HG03045 (cell line): ENCODE measurements at regions not wholly inside any gene's neighbourhood (a gene's known extent, or its start where the extent isn't known, plus 50 kb on each side); places are given as distances from the start of the nearest gene placed in this dataset.
A peak's percentile ranks its signal among the peaks of the same experiment; 100 is the strongest.
"Not testable (repeated sequence)": the region's sequence is repeated elsewhere in the genome, so short reads cannot be mapped to it uniquely, and the experiment has no call there.

Source experiments
- ATAC-seq: cut with Tn5 transposase; IDR thresholded peaks from one replicate; pipeline ENCODE4 v1.9.1; 2021; ENCODE audit warnings: mild to moderate bottlenecking, moderate library complexity; ENCODE audit not compliant: unreplicated experiment

DNA sequence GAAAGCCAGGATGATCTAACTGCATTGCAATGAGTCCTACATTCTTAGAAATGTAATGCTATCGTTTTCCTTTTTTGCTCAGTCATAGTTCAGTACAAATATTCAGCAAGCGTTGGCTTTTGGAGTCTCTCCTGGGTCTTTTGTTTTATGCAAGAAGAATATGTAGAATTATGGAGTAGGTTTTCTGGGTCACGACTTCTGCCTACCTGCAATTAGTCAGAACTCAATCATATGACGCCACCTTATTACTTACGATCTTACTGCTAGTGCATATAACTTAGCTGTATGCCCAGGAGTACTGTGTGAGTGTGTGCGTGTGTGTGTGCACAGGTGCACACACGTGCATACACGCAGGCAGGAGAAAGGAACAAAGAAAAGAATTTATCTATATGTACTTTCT lies 640.2 kb downstream of the STK39 start:
- no peak for ATAC-seq

DNA sequence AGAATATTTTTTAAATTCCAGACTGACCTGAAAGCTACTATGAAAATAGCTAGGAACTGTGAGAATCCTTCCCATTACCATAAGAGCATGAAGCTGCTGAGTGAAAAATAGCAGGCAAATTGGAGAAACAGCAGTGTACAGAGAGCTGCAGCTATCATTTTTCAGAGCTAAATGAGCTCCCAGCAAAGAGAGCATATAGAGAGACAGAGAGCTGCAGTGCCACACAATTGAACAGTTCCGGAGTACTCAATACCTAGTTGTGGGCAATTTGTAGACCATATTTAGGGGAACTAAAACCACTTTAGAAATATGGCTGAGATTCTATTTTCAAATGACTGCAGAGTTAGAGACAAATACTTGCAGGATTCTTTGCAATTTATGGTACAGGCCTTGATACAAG lies 645.3 kb downstream of the STK39 start:
- ATAC-seq, result no peak

DNA sequence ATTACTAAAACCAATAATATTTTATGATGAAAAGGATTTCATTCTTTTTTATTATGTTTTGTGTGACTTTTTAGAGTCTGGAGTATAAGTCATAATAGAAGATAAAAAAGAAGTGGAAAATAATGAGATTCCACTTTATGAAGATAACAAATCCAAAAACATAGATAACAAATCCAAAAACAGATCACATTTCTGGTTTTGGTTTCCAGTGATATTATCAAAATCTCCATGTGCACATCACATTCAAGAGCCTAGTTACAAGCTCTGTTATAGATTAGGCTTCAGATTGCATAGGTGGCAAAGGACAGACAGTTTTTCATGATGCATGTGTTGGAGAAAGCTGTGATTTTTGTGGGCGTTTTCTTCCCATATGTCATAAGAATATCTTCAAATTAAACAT lies 648.2 kb downstream of the STK39 start:
- ATAC-seq, result no peak

DNA sequence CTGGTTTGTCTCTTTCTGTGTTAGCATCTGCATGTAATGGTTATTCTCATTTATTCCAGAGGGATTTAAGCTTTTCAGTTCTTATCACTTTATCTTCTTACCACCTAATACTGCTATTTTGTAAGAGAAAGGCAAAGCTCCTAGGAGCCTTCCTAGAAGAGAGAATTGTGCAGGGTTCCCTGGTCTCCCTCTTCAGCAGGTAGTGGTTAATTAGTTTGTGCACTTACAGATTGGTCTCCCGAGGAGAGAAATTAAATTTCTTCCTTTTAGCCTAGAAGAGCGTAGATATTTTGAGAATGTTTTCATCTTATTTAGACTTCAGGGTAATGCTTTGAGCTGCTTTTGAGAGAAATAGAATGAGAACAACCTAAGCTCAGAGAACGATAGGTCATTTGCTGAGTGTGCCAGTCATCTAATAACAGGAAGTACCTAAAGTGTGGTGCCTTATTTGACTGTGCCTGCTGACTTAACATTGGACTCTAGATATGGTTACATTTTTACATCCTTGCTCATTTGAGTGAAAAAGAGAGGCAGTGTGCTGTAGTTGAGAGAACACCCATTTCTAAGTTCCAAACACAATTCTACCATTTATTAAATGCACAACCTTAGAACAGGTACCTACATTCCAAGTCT lies 651.4 kb downstream of the STK39 start:
- peak; percentile 72 for ATAC-seq

DNA sequence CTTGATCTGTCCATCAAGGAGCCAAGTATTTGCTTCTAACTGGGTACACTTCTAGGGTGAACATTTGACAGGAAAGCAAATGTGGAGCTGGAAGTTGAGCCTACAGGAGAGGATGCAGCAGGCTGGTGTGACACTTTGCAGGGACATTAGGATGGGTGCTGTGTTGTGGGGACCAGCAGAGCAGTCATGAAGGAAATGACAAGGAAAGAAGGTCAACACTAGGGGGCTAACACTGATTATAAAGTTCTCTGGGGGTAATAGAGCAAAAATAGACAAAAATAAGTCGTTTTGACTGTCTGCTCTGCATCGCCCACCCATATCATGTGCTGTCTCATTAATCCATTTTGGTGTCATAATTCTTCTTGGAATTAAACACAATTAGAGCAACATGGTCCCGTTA lies 652.4 kb downstream of the STK39 start:
- ATAC-seq, result no peak

DNA sequence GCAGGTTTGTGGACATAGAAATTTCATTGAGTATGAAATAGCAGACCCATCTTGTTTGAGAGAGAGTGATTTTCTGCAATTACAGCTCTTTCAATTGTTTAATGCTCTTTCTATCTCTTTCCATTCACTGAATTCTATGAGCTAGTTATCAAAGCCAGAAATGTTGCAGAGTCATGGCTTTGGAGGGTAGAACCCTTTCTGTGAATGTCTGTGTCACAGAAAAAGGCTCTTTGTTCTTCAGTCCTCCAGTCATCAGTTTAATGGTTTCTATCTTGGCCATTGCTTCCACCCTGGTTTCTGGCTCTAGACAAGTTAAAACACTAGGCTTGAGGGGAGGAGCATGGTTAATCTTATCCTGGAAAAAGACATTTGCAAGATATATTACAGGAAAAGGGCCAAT lies 655.0 kb downstream of the STK39 start:
- ATAC-seq, result no peak

DNA sequence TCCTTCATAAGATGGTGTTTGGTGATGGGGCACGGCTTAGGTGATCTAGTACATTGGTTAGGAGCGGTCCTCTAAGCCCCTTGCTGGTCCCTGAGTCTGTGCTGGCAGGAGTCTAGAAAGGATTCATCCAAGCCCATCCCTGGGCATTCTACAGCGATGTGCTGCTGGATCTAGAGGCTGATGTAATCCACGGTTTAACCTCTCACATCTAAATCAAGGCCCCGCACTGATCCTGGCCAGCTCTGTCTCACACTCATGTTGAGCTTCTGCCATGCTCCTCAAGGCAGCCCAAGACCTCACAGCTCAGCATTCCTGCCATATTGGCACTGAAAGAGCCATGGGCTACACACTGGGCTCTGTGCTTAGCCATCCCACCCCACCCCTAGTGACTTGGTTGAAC lies 664.8 kb downstream of the STK39 start:
- ATAC-seq, result no peak

DNA sequence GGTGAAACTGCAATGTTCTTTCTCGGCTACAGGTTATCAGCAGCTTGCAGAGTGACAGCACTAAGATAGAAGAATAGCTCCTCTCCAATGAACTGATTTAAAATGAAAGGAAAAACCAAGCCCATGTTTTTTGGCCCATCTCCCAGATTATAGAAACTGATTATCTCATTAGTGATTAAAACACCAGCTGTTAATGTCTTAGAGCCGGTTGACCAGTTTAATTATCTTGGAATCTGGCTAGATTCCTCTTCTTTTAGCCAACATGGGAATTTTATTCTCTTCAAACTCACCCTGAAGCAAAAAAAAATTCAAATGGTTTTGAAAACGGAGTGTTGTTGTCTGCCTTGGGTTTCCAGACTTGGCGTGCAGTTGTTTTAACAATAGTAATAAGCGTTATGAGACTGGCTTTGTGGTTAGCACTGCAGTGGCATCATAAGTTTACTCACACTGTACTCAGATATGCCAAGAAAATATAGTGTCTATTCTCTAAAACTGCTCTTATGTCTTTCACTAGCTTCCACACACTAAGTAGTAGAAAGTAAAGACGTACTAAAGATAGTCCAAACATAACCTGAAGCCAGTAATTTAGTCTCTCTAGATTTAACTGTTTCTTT lies 665.3 kb downstream of the STK39 start:
- ATAC-seq, result no peak

DNA sequence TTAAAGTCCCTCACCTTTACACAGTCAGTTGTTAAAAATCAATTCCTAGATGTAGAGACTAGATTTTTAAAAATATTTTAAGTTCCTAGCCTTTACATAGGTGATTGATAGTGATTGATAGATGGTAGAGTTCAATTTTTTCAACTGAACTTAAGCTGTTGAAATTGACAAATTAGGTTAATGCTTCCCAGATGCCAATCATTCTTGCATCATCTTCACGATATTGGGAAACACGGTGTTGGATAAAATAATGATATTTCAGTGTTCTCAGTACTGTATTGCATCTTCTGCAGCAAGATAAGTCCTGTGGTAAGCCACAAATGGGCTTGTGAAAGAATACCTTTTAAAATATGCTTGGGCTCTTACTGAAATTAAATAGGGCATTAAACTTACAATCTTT lies 667.6 kb downstream of the STK39 start:
- ATAC-seq, result no peak

DNA sequence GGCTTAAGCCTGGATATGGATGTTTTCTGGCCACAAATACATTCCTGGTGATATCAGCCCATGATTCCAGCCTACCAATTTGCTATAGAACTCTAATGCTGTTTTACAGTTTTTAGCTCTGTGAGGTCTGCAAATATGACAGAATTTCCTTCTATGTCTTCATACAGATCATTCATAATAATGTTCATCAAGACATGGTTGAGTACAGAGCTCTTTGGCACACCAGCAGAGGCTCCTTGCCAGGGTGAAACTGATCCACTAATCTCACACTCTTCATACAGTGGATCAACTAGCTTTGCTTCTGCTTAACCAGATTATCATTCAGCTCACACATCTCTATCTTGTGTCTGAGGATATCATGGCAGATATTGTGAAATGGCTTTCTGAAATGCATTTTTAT lies 672.1 kb downstream of the STK39 start:
- ATAC-seq, result no peak

DNA sequence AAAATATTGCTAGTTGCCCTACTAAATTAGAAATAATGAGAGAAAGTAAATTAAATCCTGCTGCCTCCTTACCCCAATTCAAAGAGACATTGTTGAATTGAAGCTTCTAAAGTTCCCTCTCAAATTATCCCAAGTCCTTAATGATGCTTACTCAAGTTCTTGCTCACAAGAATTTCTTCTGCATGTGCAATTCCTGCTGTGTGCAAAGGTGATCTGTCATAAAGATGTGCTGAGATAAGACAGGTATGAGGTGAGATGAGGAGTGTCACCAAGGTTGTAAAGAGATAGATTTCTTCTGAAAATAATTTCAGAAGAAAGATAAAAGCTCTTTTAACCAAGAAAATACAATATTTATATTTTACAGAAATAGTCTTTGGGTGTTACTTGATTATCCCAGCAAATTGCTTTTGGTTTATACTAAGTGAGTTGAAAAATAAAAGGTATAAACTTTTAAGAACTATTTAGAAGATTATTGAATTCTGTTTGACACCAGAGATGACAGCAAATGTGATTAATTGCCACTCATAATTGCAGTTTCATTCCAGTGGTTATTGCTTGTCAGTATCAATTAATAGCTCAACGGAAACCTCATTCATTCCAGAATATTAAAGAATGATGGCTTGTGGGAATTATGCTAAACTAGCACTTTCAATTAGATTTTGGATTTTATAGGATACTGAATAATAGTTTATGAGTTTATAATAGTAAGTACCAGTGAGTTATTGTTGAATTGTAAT lies 674.3 kb downstream of the STK39 start:
- no peak for ATAC-seq

DNA sequence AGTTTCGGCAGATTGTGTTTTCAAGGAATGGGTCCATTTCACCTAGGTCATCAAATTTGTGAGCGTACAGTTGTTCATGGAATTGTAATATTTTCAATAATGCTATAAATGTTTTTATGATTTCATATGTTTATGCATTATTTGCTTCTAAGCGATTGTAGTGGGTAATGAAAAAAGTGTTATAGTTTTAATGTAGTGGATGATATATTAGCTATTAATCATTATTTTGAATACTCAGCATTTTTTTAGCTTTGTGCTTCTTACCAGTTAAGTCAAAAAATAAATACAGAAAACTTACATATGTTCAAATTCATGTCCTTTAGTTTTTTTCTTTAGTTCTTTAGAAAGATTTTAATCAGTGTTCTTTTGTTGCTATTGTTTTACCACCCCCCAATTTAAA lies 677.0 kb downstream of the STK39 start:
- no peak for ATAC-seq

DNA sequence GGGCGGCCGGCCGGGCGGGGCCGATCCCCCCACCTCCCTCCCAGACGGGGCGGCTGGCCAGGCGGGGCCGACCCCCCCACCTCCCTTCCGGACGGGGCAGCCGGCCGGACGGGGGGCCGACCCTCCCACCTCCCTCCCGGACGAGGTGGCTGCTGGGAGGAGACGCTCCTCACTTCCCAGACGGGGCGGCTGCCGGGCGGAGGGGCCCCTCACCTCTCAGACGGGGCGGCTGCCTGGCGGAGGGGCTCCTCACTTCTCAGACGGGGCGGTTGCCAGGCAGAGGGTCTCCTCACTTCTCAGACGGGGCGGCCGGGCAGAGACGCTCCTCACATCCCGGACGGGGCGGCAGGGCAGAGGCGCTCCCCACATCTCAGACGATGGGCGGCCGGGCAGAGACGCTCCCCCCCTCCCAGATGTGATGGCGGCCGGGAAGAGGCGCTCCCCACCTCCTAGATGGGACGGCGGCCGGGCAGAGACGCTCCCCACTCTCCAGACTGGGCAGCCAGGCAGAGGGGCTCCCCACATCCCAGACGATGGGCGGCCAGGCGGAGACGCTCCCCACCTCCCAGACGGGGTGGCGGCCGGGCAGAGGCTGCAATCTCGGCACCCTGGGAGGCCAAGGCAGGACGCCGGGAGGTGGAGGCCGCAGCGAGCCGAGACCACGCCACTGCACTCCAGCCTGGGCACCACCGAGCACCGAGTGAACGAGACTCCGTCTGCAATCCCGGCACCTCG lies 675.8 kb downstream of the XIRP2 start:
- ATAC-seq, result not testable (repeated sequence)

DNA sequence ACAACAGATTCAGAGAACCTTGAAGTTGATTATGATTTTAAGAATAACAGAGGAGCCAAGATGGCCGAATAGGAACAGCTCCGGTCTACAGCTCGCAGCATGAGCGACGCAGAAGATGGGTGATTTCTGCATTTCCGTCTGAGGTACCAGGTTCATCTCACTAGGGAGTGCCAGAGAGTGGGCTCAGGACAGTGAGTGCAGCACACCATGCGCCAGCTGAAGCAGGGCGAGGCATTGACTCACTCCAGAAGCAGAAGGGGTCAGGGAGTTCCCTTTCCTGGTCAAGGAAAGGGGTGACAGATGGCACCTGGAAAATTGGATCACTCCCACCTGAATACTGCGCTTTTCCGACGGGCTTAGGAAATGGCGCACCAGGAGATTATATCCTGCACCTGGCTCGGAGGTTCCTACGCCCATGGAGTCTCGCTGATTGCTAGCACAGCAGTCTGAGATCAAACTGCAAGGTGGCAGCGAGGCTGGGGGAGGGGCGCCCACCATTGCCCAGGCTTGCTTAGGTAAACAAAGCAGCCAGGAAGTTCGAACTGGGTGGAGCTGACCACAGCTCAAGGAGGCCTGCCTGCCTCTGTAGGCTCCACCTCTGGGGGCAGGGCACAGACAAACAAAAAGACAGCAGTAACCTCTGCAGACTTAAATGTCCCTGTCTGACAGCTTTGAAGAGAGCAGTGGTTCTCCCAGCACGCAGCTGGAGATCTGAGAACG lies 670.2 kb downstream of the XIRP2 start:
- not testable (repeated sequence) for ATAC-seq

DNA sequence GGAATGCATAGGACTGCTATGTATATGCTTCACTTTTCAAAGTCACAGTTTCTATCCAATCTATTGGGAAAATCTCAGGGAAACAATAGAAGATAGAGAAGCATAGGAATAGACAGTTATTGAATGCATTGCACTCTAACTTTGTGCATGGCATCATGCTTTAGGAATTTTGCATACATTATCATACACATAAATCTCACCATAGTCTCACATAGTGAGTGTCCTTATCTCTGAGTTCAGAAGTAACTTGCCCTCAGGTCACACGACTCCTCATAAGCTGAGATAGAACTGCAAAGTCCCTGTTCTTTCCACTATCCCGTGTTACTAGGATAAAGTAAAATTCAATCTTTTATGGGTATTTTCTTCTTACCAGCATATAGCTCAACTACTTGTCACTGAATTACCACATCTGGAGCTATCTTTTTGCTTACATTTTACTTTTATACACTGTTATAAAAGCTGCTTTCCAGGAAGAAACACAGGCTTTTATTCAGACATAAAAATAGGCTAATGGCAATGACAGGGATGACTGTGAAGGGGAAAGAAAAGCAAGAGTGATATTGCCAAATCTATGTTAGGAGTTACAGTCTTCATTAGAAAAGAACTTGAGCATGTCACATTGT lies 666.9 kb downstream of the XIRP2 start:
- ATAC-seq, result no peak

DNA sequence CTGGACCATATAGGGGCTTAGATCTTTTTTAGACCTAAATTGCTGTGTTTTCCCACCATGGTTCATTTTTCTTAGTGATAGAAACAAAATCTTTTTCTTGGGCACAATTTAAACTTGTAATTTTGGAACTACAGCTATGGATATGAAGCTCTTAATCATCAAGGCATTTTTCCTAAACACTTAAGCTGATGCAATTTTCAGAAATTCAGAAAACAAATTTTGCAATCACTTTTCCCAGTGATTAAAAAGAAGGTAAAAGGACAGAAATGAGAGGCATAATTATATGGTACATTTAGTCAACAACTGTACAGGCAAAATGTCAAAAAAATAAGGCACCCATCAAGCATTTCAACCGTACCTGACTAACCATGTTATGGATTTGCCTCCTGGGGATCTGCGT lies 665.4 kb downstream of the XIRP2 start:
- no peak for ATAC-seq

DNA sequence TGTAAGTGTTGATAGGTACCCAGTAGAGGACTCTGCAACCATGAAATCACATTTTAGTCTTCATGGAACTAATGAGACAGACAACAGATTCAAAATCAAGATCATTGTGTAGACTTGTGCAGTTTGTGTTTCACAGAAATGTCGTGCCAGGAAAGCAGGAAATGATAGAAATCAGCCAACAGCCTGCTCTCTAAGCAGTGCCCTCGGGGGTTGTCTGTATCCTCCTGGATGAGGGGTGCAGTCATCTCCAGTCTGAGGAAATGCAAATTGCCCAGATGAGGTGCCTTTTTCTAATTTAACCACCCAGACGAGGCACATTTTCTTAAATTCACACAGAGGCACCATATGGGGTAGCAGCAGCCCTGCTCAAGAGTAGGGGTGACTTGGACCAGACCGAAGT lies 663.1 kb downstream of the XIRP2 start:
- no peak for ATAC-seq

DNA sequence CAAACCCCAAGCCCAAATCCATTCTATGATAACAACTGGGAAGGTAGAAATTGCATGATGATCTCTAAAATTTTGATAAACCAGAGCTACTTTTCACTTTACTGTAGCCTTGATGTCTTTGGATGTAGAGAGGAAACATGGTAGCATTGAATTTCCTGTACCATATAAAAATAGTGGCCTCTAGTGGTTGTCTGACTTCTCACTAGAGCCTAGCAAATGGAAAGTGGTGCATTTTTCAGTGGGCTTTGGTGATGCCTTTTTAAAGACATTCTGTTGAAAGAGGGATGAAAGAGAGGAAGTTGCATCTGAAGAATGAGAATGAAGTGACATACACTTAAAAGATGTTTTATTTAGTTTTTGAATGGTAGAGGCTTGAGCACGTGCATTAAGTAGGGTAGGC lies 662.2 kb downstream of the XIRP2 start:
- no peak for ATAC-seq

DNA sequence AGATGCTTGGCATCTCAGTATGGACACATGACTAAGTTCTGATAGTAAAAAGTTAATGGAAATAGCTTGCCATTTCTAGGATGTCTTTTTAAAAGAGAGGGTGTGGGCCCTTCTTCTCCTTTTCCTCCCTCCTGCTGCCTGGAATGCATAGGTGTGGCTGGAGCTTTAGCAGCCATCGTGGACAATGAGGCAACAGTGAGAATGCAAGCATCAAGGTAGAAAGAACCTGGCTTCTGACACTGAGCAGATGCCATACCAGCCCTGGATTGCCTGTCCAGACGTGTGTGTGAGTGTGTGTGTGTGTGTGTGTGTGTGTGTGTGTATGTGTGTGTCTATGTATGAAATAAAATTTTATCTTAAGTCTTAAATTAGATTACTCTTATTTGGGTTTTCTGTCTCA lies 660.1 kb downstream of the XIRP2 start:
- ATAC-seq, result no peak

DNA sequence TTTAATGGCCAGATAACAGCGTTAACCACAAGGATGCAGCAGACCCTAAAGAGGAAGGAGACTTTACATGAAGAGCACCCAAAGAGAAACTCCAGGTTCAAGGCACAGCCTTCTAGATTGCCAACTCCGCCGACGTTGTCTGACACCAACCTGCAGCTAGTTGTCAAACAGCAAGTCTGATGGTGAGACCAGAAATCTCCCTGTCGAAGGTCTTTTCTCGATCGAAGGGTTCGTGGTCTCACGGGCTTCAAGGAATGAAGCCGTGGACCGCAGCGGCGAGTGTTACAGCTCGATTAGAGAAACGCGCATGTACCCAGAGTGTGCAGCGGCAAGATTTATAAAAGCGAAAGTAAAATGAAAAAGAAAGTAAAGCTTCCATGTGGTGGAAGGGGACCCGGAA lies 656.3 kb downstream of the XIRP2 start:
- no peak for ATAC-seq

DNA sequence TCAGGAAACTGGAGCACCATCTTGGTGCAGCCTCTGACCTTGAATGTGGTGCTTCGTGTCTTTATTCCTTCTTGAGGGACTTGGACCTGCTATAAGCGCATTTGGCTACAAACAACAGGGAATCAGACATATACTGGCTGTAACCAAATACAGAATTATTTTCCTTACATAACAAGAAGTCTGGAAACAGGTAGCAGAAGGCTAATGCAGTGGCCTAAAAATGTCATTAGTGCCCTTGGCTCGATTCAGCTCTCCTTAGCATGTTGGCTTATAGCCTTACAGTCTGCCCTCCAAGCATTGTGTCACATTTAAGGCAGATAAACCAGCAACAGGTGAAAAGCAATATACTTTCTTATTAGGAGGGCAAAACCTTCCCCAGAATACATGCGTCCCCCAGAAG lies 655.4 kb downstream of the XIRP2 start:
- ATAC-seq, result no peak
